NCI-H1436 treated with DMSO at 0.1 percent for 48 hours (cell line): ENCODE measurements at regions not wholly inside any gene's neighbourhood (a gene's known extent, or its start where the extent isn't known, plus 50 kb on each side); places are given as distances from the start of the nearest gene placed in this dataset.
"Not testable (repeated sequence)": the region's sequence is repeated elsewhere in the genome, so short reads cannot be mapped to it uniquely, and the experiment has no call there.

Experiments
- DNase-seq: peaks from one replicate; lab custom pipeline; 2025; lab: John Stamatoyannopoulos, UW

DNA sequence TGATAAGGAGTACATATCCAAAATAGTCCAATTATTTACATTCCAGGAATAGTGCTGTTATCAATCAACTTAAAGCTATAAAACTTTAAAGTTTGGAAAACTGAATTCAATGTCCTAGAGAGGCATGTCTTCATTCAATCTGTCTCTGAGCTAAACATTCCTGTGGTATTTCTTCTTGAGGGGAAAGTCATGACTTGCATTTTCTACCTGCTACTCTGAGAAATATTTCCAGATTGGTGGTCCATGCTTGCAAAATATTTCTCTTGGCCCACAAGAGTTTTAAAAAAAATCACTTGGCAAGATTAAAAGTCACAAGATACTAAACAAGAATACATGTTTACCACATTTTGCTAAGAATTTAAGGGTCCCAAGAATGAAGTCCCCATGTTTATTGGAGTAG is 63.6 kb upstream of the HGF start:
- no peak for DNase-seq

DNA sequence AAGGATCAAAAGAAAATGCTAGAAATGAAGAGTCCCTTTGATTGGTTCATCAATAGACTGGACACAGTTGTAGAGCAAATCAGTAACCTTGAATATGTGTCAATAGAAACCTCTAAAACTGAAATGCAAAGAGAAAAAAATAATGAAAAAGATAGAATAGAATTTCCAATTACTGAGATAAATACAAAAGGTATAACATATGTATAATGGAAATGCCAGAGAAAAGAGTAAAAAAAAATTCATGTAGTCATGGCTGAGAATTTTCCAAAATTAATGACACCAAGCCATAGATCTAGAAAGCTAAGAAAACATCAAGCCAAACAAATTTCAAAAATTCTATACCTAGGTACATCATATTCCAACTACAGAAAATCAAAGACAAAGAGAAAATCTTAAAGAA is 62.0 kb upstream of the HGF start:
- DNase-seq, result no peak

DNA sequence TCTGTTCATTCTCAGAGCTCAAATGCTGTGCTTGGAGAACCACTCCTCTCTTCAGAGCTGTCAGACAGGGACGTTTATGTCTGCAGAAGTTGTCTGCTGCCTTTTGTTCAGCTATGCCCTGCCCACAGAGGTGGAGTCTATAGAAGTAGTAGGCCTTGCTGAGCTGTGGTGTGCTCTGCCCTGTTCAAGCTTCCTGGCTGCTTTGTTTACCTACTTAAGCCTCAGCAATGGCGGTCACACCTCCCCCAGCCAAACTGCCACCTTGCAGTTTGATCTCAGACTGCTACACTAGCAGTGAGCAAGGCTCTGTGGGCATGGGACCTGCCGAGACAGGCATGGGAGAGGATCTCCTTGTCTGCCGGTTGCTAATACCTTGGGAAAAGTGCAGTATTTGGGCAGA is 59.7 kb upstream of the HGF start:
- DNase-seq, result not testable (repeated sequence)

DNA sequence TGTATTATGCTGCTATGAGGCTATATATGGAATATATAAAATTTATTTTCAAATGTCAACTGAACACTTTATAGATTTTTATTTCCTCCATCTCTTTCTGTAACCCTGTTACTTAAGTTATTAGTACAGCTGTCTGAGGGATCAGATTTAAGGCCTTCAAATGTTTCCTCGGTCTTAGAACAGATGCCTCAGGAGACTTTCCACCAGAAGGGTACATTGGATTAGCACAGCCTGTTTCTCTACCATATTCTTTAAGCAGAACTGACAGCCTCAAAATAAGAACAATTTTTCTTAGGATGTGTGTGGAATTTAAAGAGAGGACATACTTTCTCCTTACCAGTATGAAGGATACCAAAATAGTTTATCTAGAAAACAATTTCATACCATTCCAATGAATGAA is 53.0 kb upstream of the HGF start:
- DNase-seq, result no peak

- DNase-seq, result no peak
Observed at GRCh38 chr7:81819861-81820260, 50.0 kb upstream of the HGF start.
